ENCODE measurements at regions not wholly inside any gene's neighbourhood (a gene's known extent, or its start where the extent isn't known, plus 50 kb on each side); places are given as distances from the start of the nearest gene placed in this dataset.
A peak's percentile ranks its signal among the peaks of the same experiment; 100 is the strongest.

DNA sequence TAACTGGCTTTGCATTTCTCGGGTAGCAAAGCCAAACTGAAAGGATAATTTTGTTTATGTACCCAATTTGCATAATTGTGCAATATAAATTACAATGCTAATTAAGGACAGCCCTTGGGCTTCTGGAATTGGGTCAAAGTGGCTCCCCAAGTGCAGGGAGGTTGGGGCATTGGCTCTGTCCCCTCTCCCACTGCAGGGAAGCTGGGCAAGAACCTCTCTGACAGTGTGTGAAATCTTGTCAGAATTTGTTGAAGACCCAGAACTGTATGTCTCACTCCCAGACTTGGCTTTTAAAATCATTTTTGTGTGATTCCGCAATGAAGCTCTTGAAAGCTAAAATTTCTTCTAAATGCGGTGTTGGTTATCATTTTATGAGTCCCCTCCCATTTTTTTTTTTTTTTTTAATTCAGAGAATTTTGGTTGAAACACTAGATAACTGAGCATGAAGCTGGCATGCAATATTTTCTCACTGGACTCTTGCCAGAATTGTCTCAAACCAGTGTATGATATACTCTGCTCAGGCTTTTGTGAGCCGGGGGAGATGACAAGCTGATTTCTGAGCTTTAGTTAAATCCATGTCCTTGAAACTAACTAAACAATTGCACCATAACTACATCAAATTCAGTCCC, 878.9 kb upstream of the CXADR start:
- H3K9me3 Mint-ChIP-seq (ENCODE audit: low read depth), result no peaks in the 10 kb centered on the region
- H3K36me3 Mint-ChIP-seq (ENCODE audit: low read depth), result peaks cover 10% of the 10 kb centered on the region
- DNase-seq (ENCODE audit: low spot score), result no peak
- H3K4me1 Mint-ChIP-seq (ENCODE audit: low read depth), result peaks cover 9% of the 10 kb centered on the region
- peak overlapping the region; percentile 51 for H3K27ac Mint-ChIP-seq (ENCODE audit: unreplicated experiment)
- TF ChIP-seq CTCF (IDR thresholded peaks at IDR 0.05), result no peak
- H3K27me3 Mint-ChIP-seq (ENCODE audit: low read depth), result no peaks in the 10 kb centered on the region
- no peak overlapping the region for H3K4me3 Mint-ChIP-seq (ENCODE audit: unreplicated experiment)

- no peaks in the 10 kb centered on the region for H3K9me3 Mint-ChIP-seq (ENCODE audit: low read depth)
- no peak for DNase-seq (ENCODE audit: low spot score)
- TF ChIP-seq CTCF (IDR thresholded peaks at IDR 0.05), result no peak
- H3K27ac Mint-ChIP-seq (ENCODE audit: unreplicated experiment), result peak overlapping the region; percentile 5
- no peaks in the 10 kb centered on the region for H3K27me3 Mint-ChIP-seq (ENCODE audit: low read depth)
- no peak overlapping the region for H3K4me3 Mint-ChIP-seq (ENCODE audit: unreplicated experiment)
- H3K36me3 Mint-ChIP-seq (ENCODE audit: low read depth), result peaks cover 10% of the 10 kb centered on the region
- H3K4me1 Mint-ChIP-seq (ENCODE audit: low read depth), result peaks cover 9% of the 10 kb centered on the region
These were observed 878.3 kb upstream of the CXADR start for GRCh38 chr21:16634515-16634914.

DNA sequence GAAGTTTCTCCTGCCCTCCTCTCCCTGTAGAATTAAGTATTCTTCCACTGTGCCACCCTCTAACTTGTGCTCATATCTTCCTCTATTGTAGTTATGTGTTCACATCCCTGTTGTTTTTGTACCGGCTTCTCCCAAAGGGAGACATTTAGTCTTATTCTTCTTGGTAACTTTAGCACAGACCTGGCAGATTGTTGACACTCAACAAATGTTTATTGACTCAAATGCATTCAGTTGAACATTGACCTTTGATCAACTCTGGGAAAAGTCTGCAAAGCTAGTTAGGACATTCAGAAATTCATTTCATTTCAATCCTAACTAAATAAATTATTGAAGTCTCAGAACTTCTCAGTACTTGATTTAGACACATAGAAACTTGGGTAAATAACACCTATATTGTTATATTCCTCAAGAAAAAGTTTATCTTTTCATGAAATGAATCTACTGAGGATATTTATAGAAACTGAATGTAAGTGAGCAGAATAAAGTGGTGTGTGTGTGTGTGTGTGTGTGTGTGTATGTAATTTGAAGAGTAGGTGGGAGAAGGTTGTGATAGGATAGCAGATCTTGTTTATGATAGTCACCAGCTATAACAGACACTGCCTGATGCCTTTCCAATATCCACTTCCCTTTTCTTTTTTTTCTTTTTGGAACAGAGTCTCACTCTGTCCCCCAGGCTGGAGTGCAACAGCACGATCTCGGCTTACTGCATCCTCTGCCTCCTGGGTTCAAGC, 872.4 kb upstream of the CXADR start:
- H3K27me3 Mint-ChIP-seq (ENCODE audit: low read depth), result no peaks in the 10 kb centered on the region
- H3K36me3 Mint-ChIP-seq (ENCODE audit: low read depth), result no peaks in the 10 kb centered on the region
- TF ChIP-seq CTCF (IDR thresholded peaks at IDR 0.05), result no peak
- DNase-seq (ENCODE audit: low spot score), result no peak
- peaks cover 6% of the 10 kb centered on the region for H3K9me3 Mint-ChIP-seq (ENCODE audit: low read depth)
- H3K27ac Mint-ChIP-seq (ENCODE audit: unreplicated experiment), result no peak overlapping the region
- H3K4me3 Mint-ChIP-seq (ENCODE audit: unreplicated experiment), result no peak overlapping the region
- H3K4me1 Mint-ChIP-seq (ENCODE audit: low read depth), result no peaks in the 10 kb centered on the region

DNA sequence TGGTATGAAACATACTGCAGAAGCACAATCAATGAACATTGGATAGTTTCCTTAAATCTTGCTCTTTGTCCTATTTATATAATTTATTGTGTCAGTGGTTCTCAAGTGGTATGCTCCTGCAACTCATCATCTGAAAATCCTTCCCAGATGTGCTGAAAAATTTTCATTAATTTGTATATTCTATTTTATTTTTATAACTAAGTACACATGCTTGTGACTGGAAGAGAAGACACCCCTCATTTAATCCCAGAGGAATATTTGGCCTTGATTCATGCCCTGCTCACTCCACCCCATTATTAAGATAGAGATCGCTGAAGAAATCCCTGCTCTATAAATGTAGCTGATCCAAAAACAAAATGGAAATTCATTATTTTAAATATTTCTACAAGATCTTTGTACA, 870.5 kb upstream of the CXADR start:
- H3K4me3 Mint-ChIP-seq (ENCODE audit: unreplicated experiment), result no peak overlapping the region
- H3K9me3 Mint-ChIP-seq (ENCODE audit: low read depth), result peaks cover 6% of the 10 kb centered on the region
- H3K36me3 Mint-ChIP-seq (ENCODE audit: low read depth), result no peaks in the 10 kb centered on the region
- no peak overlapping the region for H3K27ac Mint-ChIP-seq (ENCODE audit: unreplicated experiment)
- H3K27me3 Mint-ChIP-seq (ENCODE audit: low read depth), result no peaks in the 10 kb centered on the region
- no peak for DNase-seq (ENCODE audit: low spot score)
- no peak for TF ChIP-seq CTCF (IDR thresholded peaks at IDR 0.05)
- H3K4me1 Mint-ChIP-seq (ENCODE audit: low read depth), result no peaks in the 10 kb centered on the region

DNA sequence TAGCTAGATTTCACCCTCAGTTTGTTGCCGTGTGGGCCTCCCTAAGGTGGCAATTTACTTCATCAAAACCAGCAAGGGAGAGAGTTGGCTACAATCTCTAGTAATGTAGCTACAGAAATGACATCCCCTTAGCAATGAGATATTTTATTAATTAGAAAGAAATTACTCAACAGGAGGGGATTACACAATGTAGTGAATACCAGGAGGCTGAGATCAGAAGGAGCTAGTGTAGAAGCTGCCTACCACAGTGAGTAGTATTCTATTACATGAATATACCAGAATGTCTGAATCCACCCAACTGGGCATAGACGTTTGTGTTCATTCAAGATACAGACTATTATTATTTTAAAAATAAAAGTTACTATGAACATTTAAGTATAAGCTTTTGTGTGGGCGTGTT, 868.2 kb upstream of the CXADR start:
- Mint-ChIP-seq H3K27ac (ENCODE audit: unreplicated experiment) (no peak overlapping the region), H3K36me3 (ENCODE audit: low read depth) (no peaks in the 10 kb centered on the region), H3K4me3 (ENCODE audit: unreplicated experiment) (no peak overlapping the region), H3K27me3 (ENCODE audit: low read depth) (no peaks in the 10 kb centered on the region), H3K9me3 (ENCODE audit: low read depth) (peaks cover 6% of the 10 kb centered on the region), H3K4me1 (ENCODE audit: low read depth) (no peaks in the 10 kb centered on the region)
- no peak for DNase-seq (ENCODE audit: low spot score)
- TF ChIP-seq CTCF (IDR thresholded peaks at IDR 0.05), result no peak

Measured in chondrocyte (in vitro differentiated cells).